ENCODE measurements at regions not wholly inside any gene's neighbourhood (a gene's known extent, or its start where the extent isn't known, plus 50 kb on each side); places are given as distances from the start of the nearest gene placed in this dataset.

DNA sequence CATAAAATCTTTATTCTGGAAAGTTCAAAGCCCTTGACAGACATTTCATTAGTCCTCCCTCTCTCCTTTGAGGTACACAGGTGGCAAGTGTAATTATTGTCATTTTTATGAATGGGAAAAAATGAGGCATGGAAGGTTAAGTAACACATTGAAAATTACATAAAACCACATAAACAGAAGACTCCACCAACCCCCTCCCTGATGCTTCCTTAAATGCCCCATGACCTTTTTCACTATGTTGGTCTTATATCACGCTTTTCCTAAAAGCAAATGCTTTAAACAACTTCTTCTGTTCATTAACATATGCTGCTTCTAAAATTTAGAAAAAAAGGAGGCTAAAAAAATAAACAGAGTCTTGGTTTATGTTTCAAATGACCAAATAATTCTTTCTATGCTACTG lies 648.4 kb downstream of the PTPRC start:
- no peak overlapping the region for H3K27ac ChIP-seq

DNA sequence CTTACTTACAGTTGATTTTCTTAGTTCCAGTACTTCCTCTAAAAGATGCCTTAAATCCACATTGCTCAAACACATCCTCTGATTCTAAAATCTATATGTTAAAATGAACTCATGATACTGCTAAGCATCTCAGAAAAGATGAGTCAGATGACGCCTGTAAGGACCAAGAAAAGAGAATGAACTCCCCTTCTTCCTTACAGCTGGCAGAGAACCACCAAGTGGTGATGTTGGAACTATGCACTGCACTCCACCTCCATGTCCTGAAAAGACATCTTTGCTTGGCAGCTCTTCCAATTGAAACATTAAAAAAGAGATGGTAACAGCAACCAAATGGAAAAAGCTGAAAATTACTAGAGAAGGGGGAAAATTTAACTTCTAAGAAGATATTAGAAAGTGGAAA lies 648.8 kb downstream of the PTPRC start:
- TF ChIP-seq CTCF (IDR thresholded peaks at IDR 0.05) = no peak
- H3K4me1 ChIP-seq = peaks cover 0 to 6% of the 10 kb centered on the region in 2 donors
- H3K36me3 ChIP-seq = no peaks in the 10 kb centered on the region
- no peak overlapping the region for H3K4me3 ChIP-seq
- H3K9me3 ChIP-seq = no peaks in the 10 kb centered on the region
- no peaks in the 10 kb centered on the region for H3K27me3 ChIP-seq
- DNase-seq (ENCODE audit: low spot score) = no peak
- no peak overlapping the region for H3K27ac ChIP-seq

More for the DNA sequence above, 648.4 kb downstream of the PTPRC start:
- Histone ChIP-seq H3K27me3 (no peaks in the 10 kb centered on the region), H3K9me3 (no peaks in the 10 kb centered on the region), H3K4me1 (peaks cover 0 to 6% of the 10 kb centered on the region in 2 donors), H3K36me3 (no peaks in the 10 kb centered on the region), H3K4me3 (no peak overlapping the region)
- no peak for DNase-seq (ENCODE audit: low spot score)
- TF ChIP-seq CTCF (IDR thresholded peaks at IDR 0.05) = no peak

DNA sequence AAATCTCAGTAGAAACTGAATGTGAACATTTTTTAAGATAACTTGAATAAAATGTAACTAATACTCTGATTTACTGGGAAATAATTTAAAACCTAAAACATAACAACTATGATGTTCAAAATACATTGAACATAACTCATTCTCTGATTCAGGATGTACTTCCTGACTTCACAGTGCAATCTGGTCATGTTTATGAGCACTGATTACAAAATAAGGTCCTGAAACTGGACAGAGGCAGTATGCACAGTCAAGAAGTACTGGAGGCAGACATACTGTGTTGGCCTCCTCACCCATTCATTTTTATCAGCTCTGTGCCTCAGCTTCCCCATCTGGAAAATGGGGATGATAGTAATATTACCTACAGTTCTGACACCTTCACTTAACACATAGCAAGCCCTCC lies 651.3 kb downstream of the PTPRC start:
- Histone ChIP-seq H3K27ac (no peak overlapping the region), H3K27me3 (no peaks in the 10 kb centered on the region), H3K9me3 (no peaks in the 10 kb centered on the region), H3K4me1 (no peaks in the 10 kb centered on the region), H3K36me3 (no peaks in the 10 kb centered on the region), H3K4me3 (no peak overlapping the region)
- DNase-seq (ENCODE audit: low spot score) = no peak
- no peak for TF ChIP-seq CTCF (IDR thresholded peaks at IDR 0.05)

GRCh38 chr1:199291022-199291740 lies 652.3 kb downstream of the PTPRC start:
- DNase-seq (ENCODE audit: low spot score) = no peak
- no peaks in the 10 kb centered on the region for H3K36me3 ChIP-seq
- no peaks in the 10 kb centered on the region for H3K27me3 ChIP-seq
- no peak for TF ChIP-seq CTCF (IDR thresholded peaks at IDR 0.05)
- H3K9me3 ChIP-seq = no peaks in the 10 kb centered on the region
- no peak overlapping the region for H3K27ac ChIP-seq
- no peak overlapping the region for H3K4me3 ChIP-seq
- H3K4me1 ChIP-seq = no peaks in the 10 kb centered on the region

- no peak for TF ChIP-seq CTCF (IDR thresholded peaks at IDR 0.05)
- Histone ChIP-seq H3K4me3 (no peak overlapping the region), H3K27me3 (no peaks in the 10 kb centered on the region), H3K36me3 (no peaks in the 10 kb centered on the region), H3K9me3 (no peaks in the 10 kb centered on the region), H3K4me1 (no peaks in the 10 kb centered on the region), H3K27ac (no peak overlapping the region)
- DNase-seq (ENCODE audit: low spot score) = no peak
Observed at GRCh38 chr1:199292896-199293295, 654.1 kb downstream of the PTPRC start.

GRCh38 chr1:199295107-199295506 lies 656.3 kb downstream of the PTPRC start:
- no peaks in the 10 kb centered on the region for H3K27me3 ChIP-seq
- no peak overlapping the region for H3K4me3 ChIP-seq

More at GRCh38 chr1:199295107-199295506, 656.3 kb downstream of the PTPRC start:
- Histone ChIP-seq H3K27ac (no peak overlapping the region), H3K9me3 (no peaks in the 10 kb centered on the region), H3K4me1 (no peaks in the 10 kb centered on the region), H3K36me3 (no peaks in the 10 kb centered on the region)
- DNase-seq (ENCODE audit: low spot score) = no peak
- no peak for TF ChIP-seq CTCF (IDR thresholded peaks at IDR 0.05)

Data from right atrium auricular region (tissue), 2 donors.